ENCODE measurements at regions not wholly inside any gene's neighbourhood (a gene's known extent, or its start where the extent isn't known, plus 50 kb on each side); places are given as distances from the start of the nearest gene placed in this dataset.

- in situ Hi-C loops (cut with MboI; ENCODE audit: low pct_unique_long_range_greater_than_20kb, low sequenced_read_pairs, unreplicated experiment): no loop called here
- no peak for DNase-seq (ENCODE audit: low spot score)
- no peak for TF ChIP-seq CTCF (IDR thresholded peaks at IDR 0.05; ENCODE audit: extremely low read depth, insufficient read depth, missing control alignments)
Observed at GRCh38 chr3:177771780-177772179, 574.5 kb upstream of the TBL1XR1 start.

GRCh38 chr3:177772908-177773557, 575.8 kb upstream of the TBL1XR1 start:
- in situ Hi-C loops (cut with MboI; ENCODE audit: low pct_unique_long_range_greater_than_20kb, low sequenced_read_pairs, unreplicated experiment): no loop called here
- no peak for DNase-seq (ENCODE audit: low spot score)
- TF ChIP-seq CTCF (IDR thresholded peaks at IDR 0.05; ENCODE audit: extremely low read depth, insufficient read depth, missing control alignments): no peak

GRCh38 chr3:177773717-177774116, 576.4 kb upstream of the TBL1XR1 start:
- no peak for TF ChIP-seq CTCF (IDR thresholded peaks at IDR 0.05; ENCODE audit: extremely low read depth, insufficient read depth, missing control alignments)
- no peak for DNase-seq (ENCODE audit: low spot score)
- in situ Hi-C loops (cut with MboI; ENCODE audit: low pct_unique_long_range_greater_than_20kb, low sequenced_read_pairs, unreplicated experiment): no loop called here

GRCh38 chr3:177776661-177777101, 579.4 kb upstream of the TBL1XR1 start:
- no peak for DNase-seq (ENCODE audit: low spot score)
- no peak for TF ChIP-seq CTCF (IDR thresholded peaks at IDR 0.05; ENCODE audit: extremely low read depth, insufficient read depth, missing control alignments)

GRCh38 chr3:177777699-177778098, 580.4 kb upstream of the TBL1XR1 start:
- DNase-seq (ENCODE audit: low spot score): peak; percentile 39
- in situ Hi-C loops (cut with MboI; ENCODE audit: low pct_unique_long_range_greater_than_20kb, low sequenced_read_pairs, unreplicated experiment): loop anchor here (25.0 kb wide), 1 partner anchor 740 kb away; no protein-coding TSS in a partner anchor
- peak; percentile 70 for TF ChIP-seq CTCF (IDR thresholded peaks at IDR 0.05; ENCODE audit: extremely low read depth, insufficient read depth, missing control alignments)

More at GRCh38 chr3:177776661-177777101, 579.4 kb upstream of the TBL1XR1 start:
- in situ Hi-C loops (cut with MboI; ENCODE audit: low pct_unique_long_range_greater_than_20kb, low sequenced_read_pairs, unreplicated experiment): loop anchor here (25.0 kb wide), 1 partner anchor 739 kb away; no protein-coding TSS in a partner anchor

GRCh38 chr3:177778633-177779032, 581.4 kb upstream of the TBL1XR1 start:
- DNase-seq (ENCODE audit: low spot score): no peak
- no peak for TF ChIP-seq CTCF (IDR thresholded peaks at IDR 0.05; ENCODE audit: extremely low read depth, insufficient read depth, missing control alignments)
- in situ Hi-C loops (cut with MboI; ENCODE audit: low pct_unique_long_range_greater_than_20kb, low sequenced_read_pairs, unreplicated experiment): loop anchor here (25.0 kb wide), 1 partner anchor 741 kb away; no protein-coding TSS in a partner anchor
